ENCODE measurements at regions not wholly inside any gene's neighbourhood (a gene's known extent, or its start where the extent isn't known, plus 50 kb on each side); places are given as distances from the start of the nearest gene placed in this dataset.

- Histone ChIP-seq H3K27ac (ENCODE audit: low read depth, low read length) (no peak overlapping the region), H3K27me3 (ENCODE audit: low read length) (no peaks in the 10 kb centered on the region)
- TF ChIP-seq EZH2phosphoT487 (conservative IDR thresholded peaks at IDR 0.05; ENCODE audit: low read length) (no peak), CTCF (IDR thresholded peaks at IDR 0.05; ENCODE audit: insufficient read depth, low read length, poor library complexity, severe bottlenecking) (no peak)
These were observed 72.8 kb downstream of the FHIP1A start for GRCh38 chr4:151481813-151482212.

GRCh38 chr4:151484396-151485102 is 75.6 kb downstream of the FHIP1A start:
- Histone ChIP-seq H3K9ac (ENCODE audit: low read length) (no peak overlapping the region), H3K4me2 (ENCODE audit: low read depth, low read length, poor library complexity, severe bottlenecking) (no peak overlapping the region), H3K79me2 (ENCODE audit: insufficient read depth, low read length) (no peaks in the 10 kb centered on the region), H3K36me3 (ENCODE audit: low read length) (no peaks in the 10 kb centered on the region), H3K9me2 (replicated peaks; ENCODE audit: insufficient read depth, low read length) (no peaks in the 10 kb centered on the region), H3K27me3 (ENCODE audit: low read length) (no peaks in the 10 kb centered on the region), H3K4me3 (ENCODE audit: insufficient read depth, low read length, poor library complexity, severe bottlenecking) (no peak overlapping the region), H3F3A (ENCODE audit: insufficient read depth) (no peaks in the 10 kb centered on the region), H3K9me3 (ENCODE audit: insufficient read depth, low read length) (no peaks in the 10 kb centered on the region), H2AFZ (ENCODE audit: low read depth, low read length, severe bottlenecking) (no peak overlapping the region), H3K27ac (ENCODE audit: low read depth, low read length) (no peak overlapping the region), H4K20me1 (ENCODE audit: low read depth, low read length) (no peaks in the 10 kb centered on the region)
- TF ChIP-seq EZH2phosphoT487 (conservative IDR thresholded peaks at IDR 0.05; ENCODE audit: low read length), result no peak
- TF ChIP-seq CTCF (IDR thresholded peaks at IDR 0.05; ENCODE audit: insufficient read depth, low read length, poor library complexity, severe bottlenecking), result no peak

More at GRCh38 chr4:151481813-151482212, 72.8 kb downstream of the FHIP1A start:
- Histone ChIP-seq H3K79me2 (ENCODE audit: insufficient read depth, low read length) (no peaks in the 10 kb centered on the region), H3K9me3 (ENCODE audit: insufficient read depth, low read length) (no peaks in the 10 kb centered on the region), H3K36me3 (ENCODE audit: low read length) (no peaks in the 10 kb centered on the region), H3K4me3 (ENCODE audit: insufficient read depth, low read length, poor library complexity, severe bottlenecking) (no peak overlapping the region), H3K4me2 (ENCODE audit: low read depth, low read length, poor library complexity, severe bottlenecking) (no peak overlapping the region), H3K9ac (ENCODE audit: low read length) (no peak overlapping the region), H4K20me1 (ENCODE audit: low read depth, low read length) (no peaks in the 10 kb centered on the region), H2AFZ (ENCODE audit: low read depth, low read length, severe bottlenecking) (no peak overlapping the region), H3F3A (ENCODE audit: insufficient read depth) (no peaks in the 10 kb centered on the region), H3K9me2 (replicated peaks; ENCODE audit: insufficient read depth, low read length) (no peaks in the 10 kb centered on the region)

- Histone ChIP-seq H3F3A (ENCODE audit: insufficient read depth) (no peaks in the 10 kb centered on the region), H3K27ac (ENCODE audit: low read depth, low read length) (no peak overlapping the region), H3K9me3 (ENCODE audit: insufficient read depth, low read length) (no peaks in the 10 kb centered on the region), H3K36me3 (ENCODE audit: low read length) (no peaks in the 10 kb centered on the region), H3K27me3 (ENCODE audit: low read length) (no peaks in the 10 kb centered on the region), H2AFZ (ENCODE audit: low read depth, low read length, severe bottlenecking) (no peak overlapping the region), H3K9me2 (replicated peaks; ENCODE audit: insufficient read depth, low read length) (no peaks in the 10 kb centered on the region), H3K4me3 (ENCODE audit: insufficient read depth, low read length, poor library complexity, severe bottlenecking) (no peak overlapping the region), H4K20me1 (ENCODE audit: low read depth, low read length) (no peaks in the 10 kb centered on the region), H3K4me2 (ENCODE audit: low read depth, low read length, poor library complexity, severe bottlenecking) (no peak overlapping the region), H3K9ac (ENCODE audit: low read length) (no peak overlapping the region), H3K79me2 (ENCODE audit: insufficient read depth, low read length) (no peaks in the 10 kb centered on the region)
- TF ChIP-seq CTCF (IDR thresholded peaks at IDR 0.05; ENCODE audit: insufficient read depth, low read length, poor library complexity, severe bottlenecking), result no peak
- TF ChIP-seq EZH2phosphoT487 (conservative IDR thresholded peaks at IDR 0.05; ENCODE audit: low read length), result no peak
These were observed 76.7 kb downstream of the FHIP1A start for GRCh38 chr4:151485541-151486131.

Data from SU-DHL-6 (cell line).